Cardiac muscle cell (in vitro differentiated cells and primary cell): ENCODE measurements at regions not wholly inside any gene's neighbourhood (a gene's known extent, or its start where the extent isn't known, plus 50 kb on each side); places are given as distances from the start of the nearest gene placed in this dataset.

Experiments used
- DNase-seq, 2 donors: peaks; one replicate each; pipeline versions ENCODE4 v3.0.0 to v3.0.0-alpha.2; 2010 to 2017; ENCODE audit warnings: low read depth in 1 of 2, low spot score in 1 of 2
- H3K27ac ChIP-seq: fragments of 200-600 bp; sonication (generic); 2 replicates; pipeline ENCODE4 v1.5.1; 2016
- H3K27me3 ChIP-seq: fragments of 200-600 bp; sonication (generic); 2 replicates; pipeline ENCODE4 v1.6.0; 2016; ENCODE audit warnings: control low read depth
- H3K36me3 ChIP-seq: fragments of 200-600 bp; sonication (generic); 2 replicates; pipeline ENCODE4 v1.5.1; 2016; ENCODE audit warnings: control low read depth
- H3K4me1 ChIP-seq: fragments of 200-600 bp; sonication (generic); 2 replicates; pipeline ENCODE4 v1.8.1; 2017; ENCODE audit warnings: low read depth, mild to moderate bottlenecking, mixed run types
- H3K4me3 ChIP-seq: fragments of 200-600 bp; sonication (generic); 2 replicates; pipeline ENCODE4 v1.5.1; 2016; ENCODE audit warnings: mild to moderate bottlenecking
- H3K9me3 ChIP-seq: fragments of 200-600 bp; sonication (generic); 2 replicates; pipeline ENCODE4 v1.5.1; 2017; ENCODE audit warnings: low read depth, mild to moderate bottlenecking, control low read depth
- CTCF ChIP-seq: IDR thresholded peaks from 2 replicates; pipeline ENCODE4 v1.5.1; 2012; ENCODE audit warnings: low read depth, mild to moderate bottlenecking, low read length

- no peak overlapping the region for H3K4me3 ChIP-seq
- no peaks in the 10 kb centered on the region for H3K9me3 ChIP-seq
- no peaks in the 10 kb centered on the region for H3K27me3 ChIP-seq
- no peak overlapping the region for H3K27ac ChIP-seq
- no peaks in the 10 kb centered on the region for H3K36me3 ChIP-seq
- TF ChIP-seq CTCF = no peak
- no peaks in the 10 kb centered on the region for H3K4me1 ChIP-seq
- no peak for DNase-seq
Observed at GRCh38 chr6:74557236-74557635, 648.6 kb downstream of the COL12A1 start.

- no peaks in the 10 kb centered on the region for H3K4me1 ChIP-seq
- H3K4me3 ChIP-seq = no peak overlapping the region
- no peak for TF ChIP-seq CTCF
- no peaks in the 10 kb centered on the region for H3K9me3 ChIP-seq
- no peak overlapping the region for H3K27ac ChIP-seq
- H3K36me3 ChIP-seq = no peaks in the 10 kb centered on the region
- no peak for DNase-seq
- no peaks in the 10 kb centered on the region for H3K27me3 ChIP-seq
Observed at GRCh38 chr6:74554041-74554440, 651.8 kb downstream of the COL12A1 start.

GRCh38 chr6:74551896-74552295, 654.0 kb downstream of the COL12A1 start:
- no peaks in the 10 kb centered on the region for H3K4me1 ChIP-seq
- H3K4me3 ChIP-seq = no peak overlapping the region
- TF ChIP-seq CTCF = no peak
- H3K27me3 ChIP-seq = no peaks in the 10 kb centered on the region
- no peak overlapping the region for H3K27ac ChIP-seq
- H3K36me3 ChIP-seq = no peaks in the 10 kb centered on the region
- DNase-seq = peak in 1 of 2 donors; percentile 32
- H3K9me3 ChIP-seq = no peaks in the 10 kb centered on the region

- no peak for TF ChIP-seq CTCF
- Histone ChIP-seq H3K36me3 (no peaks in the 10 kb centered on the region), H3K27ac (no peak overlapping the region), H3K4me3 (no peak overlapping the region), H3K9me3 (no peaks in the 10 kb centered on the region), H3K4me1 (no peaks in the 10 kb centered on the region), H3K27me3 (no peaks in the 10 kb centered on the region)
- DNase-seq = no peak
Observed at GRCh38 chr6:74550821-74551220, 655.0 kb downstream of the COL12A1 start.

- DNase-seq = no peak
- TF ChIP-seq CTCF = no peak
- H3K27ac ChIP-seq = no peak overlapping the region
- no peaks in the 10 kb centered on the region for H3K4me1 ChIP-seq
- H3K36me3 ChIP-seq = no peaks in the 10 kb centered on the region
- H3K27me3 ChIP-seq = no peaks in the 10 kb centered on the region
- H3K4me3 ChIP-seq = no peak overlapping the region
- no peaks in the 10 kb centered on the region for H3K9me3 ChIP-seq
Observed at GRCh38 chr6:74549746-74550145, 656.1 kb downstream of the COL12A1 start.
